ENCODE measurements at regions not wholly inside any gene's neighbourhood (a gene's known extent, or its start where the extent isn't known, plus 50 kb on each side); places are given as distances from the start of the nearest gene placed in this dataset.
"Not testable (repeated sequence)": the region's sequence is repeated elsewhere in the genome, so short reads cannot be mapped to it uniquely, and the experiment has no call there.

DNA sequence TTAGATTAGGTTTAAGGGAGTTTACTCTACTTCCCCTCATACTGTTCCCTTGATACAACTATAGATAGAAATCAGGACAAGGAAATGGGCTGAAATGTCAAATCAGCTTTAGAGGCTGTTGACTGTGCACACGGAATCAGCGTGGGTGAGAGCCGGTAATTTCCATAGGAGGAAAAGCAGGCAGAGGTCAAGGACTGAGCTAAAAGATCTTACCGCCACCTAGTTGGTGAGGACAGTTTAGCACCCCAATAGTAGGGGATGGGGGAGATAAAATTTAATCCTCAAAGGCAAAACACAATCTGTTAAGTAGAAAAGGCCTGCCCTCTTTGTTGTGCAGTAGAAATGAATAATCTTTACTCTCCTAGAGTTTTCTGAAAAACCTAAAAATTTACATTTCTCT is 1154.5 kb upstream of the CHAC2 start:
- Mint-ChIP-seq H3K9me3 (peaks cover 20% of the 10 kb centered on the region), H3K27me3 (no peaks in the 10 kb centered on the region), H3K36me3 (ENCODE audit: low read depth) (no peaks in the 10 kb centered on the region), H3K27ac (no peak overlapping the region), H3K4me3 (no peak overlapping the region), H3K4me1 (ENCODE audit: low read depth) (no peaks in the 10 kb centered on the region)
- intact Hi-C loops (cut with micrococcal nuclease): no loop called here

DNA sequence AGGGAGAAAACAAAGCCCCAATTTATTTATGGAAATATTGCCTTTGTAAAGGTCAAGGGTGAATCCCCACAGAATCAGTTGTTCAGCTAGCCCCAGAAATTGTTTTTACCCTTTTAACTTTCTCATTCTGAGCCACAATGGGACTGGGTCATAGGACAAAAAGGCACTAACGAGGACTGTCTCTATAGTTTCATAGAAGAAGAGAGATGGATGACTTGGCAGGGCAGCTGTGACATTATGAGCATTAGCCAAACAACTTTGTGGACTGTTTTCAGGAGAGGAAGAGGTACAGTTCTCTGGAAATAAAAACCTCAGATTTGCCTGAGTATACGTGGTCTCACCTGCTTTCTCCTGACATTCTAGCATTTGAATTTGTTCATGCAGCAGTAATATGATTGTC is 1155.8 kb upstream of the CHAC2 start:
- Mint-ChIP-seq H3K9me3 (peaks cover 11% of the 10 kb centered on the region), H3K36me3 (ENCODE audit: low read depth) (no peaks in the 10 kb centered on the region), H3K27me3 (no peaks in the 10 kb centered on the region), H3K4me3 (no peak overlapping the region), H3K27ac (no peak overlapping the region), H3K4me1 (ENCODE audit: low read depth) (no peaks in the 10 kb centered on the region)
- intact Hi-C loops (cut with micrococcal nuclease): no loop called here

DNA sequence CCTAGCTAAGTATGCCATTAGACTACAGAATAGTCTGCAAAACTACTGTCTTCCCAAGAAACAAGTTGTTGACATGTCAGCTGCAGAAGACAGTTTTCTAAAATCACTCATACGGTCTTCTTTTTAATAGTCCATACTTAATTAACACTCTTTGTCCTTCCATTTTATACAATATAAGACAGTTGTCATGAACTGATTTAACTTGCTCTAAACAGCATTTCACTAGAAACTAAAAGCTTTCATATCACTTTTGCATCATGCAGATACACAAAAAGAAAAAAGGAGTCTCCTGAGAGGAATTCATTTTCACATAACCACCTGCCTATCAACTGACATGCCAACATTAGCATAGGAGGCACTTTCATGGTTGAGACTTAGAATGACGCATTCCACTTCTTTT is 1159.6 kb upstream of the CHAC2 start:
- Mint-ChIP-seq H3K9me3 (peaks cover 16% of the 10 kb centered on the region), H3K27ac (no peak overlapping the region), H3K27me3 (no peaks in the 10 kb centered on the region), H3K36me3 (ENCODE audit: low read depth) (no peaks in the 10 kb centered on the region), H3K4me1 (ENCODE audit: low read depth) (no peaks in the 10 kb centered on the region), H3K4me3 (no peak overlapping the region)
- intact Hi-C loops (cut with micrococcal nuclease): no loop called here

DNA sequence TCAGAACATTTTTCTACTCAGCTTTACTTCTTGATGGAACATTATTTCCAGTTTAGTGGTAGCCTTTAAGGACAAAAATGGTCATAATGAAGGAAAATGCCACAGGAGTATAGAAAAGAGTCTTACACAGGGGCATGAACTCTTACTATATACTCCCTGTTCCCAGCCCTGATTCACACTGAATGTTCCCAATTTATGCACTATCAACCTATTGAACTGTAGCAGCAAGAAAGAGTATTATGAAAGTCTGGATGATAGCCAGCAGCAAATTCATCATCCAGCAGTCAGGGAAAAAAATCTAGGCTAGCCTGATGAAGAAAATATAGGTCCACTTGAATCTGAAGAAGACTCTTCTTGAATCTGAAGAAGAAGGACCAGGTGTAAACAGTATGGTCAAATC is 1170.3 kb upstream of the CHAC2 start:
- Mint-ChIP-seq H3K27ac (no peak overlapping the region), H3K27me3 (no peaks in the 10 kb centered on the region), H3K36me3 (ENCODE audit: low read depth) (no peaks in the 10 kb centered on the region), H3K9me3 (peaks cover 33% of the 10 kb centered on the region), H3K4me1 (ENCODE audit: low read depth) (no peaks in the 10 kb centered on the region), H3K4me3 (no peak overlapping the region)
- intact Hi-C loops (cut with micrococcal nuclease): no loop called here

DNA sequence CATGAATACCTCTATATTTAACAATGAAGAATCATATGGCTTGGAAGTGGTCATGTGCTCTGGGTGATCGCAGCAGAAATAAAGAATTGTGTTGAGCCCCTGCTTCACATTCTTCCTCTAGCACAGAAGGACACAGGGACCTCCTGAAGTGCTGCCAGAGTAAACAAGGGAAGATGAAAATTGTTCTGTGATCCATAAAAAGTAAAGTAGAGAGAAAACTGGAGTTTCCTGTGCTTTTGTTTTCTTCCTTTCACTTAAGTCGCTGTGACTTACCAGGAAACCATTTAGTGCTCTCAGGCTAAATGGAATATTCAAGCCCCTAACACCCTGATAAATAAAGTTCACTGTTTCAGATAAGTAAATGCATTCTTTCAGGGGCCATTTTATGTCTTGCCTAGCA is 1173.6 kb upstream of the CHAC2 start:
- H3K36me3 Mint-ChIP-seq (ENCODE audit: low read depth): no peaks in the 10 kb centered on the region
- no peak overlapping the region for H3K4me3 Mint-ChIP-seq
- H3K27me3 Mint-ChIP-seq: no peaks in the 10 kb centered on the region
- H3K27ac Mint-ChIP-seq: no peak overlapping the region
- intact Hi-C loops (cut with micrococcal nuclease): no loop called here
- peaks cover 51% of the 10 kb centered on the region for H3K9me3 Mint-ChIP-seq
- no peaks in the 10 kb centered on the region for H3K4me1 Mint-ChIP-seq (ENCODE audit: low read depth)

DNA sequence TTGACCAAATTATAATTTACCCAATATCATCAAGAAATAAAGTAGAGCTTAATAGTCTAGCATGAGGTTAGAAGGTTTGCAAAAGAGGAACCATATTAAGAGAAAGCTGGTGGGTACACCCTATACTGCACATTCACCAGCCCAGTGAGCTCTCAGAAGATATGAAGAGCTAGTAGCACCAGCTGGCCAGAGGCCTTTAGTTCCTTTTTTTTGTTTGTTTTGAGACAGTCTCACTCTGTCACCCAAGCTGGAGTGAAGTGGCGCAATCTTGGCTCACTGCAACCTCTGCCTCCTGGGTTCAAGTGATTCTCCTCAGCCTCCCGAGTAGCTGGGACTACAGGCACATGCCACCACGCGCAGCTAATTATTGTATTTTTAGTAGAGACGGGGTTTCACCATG is 1183.5 kb upstream of the CHAC2 start:
- intact Hi-C loops (cut with micrococcal nuclease); H3K27me3 Mint-ChIP-seq; H3K36me3 Mint-ChIP-seq (ENCODE audit: low read depth); H3K4me1 Mint-ChIP-seq (ENCODE audit: low read depth); H3K27ac Mint-ChIP-seq; H3K4me3 Mint-ChIP-seq: not testable (repeated sequence)
- peaks cover 62% of the 10 kb centered on the region for H3K9me3 Mint-ChIP-seq

DNA sequence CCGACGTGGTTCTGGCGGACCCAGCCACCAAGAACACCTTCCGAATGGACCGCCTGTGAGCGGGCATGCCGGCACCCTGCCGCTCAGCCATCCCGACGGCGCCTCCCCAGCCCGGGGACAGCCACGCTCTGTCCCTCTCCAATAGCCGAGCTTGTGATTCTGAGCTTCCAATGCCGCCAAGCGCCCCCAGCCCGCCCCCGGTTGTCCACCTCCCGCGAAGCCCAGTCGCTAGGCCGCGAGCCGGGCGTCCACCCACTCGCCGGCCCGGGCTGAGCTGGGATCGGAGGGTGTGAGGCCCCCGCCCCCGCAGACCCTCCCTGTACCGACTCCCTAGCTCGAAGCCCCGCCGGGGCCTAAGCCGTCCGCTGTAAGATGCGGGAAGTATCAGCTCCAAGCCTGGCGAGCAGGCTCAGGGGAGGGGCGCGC is 1195.1 kb upstream of the CHAC2 start:
- intact Hi-C loops (cut with micrococcal nuclease): no loop called here
- Mint-ChIP-seq H3K36me3 (ENCODE audit: low read depth) (no peaks in the 10 kb centered on the region), H3K4me1 (ENCODE audit: low read depth) (no peaks in the 10 kb centered on the region)

DNA sequence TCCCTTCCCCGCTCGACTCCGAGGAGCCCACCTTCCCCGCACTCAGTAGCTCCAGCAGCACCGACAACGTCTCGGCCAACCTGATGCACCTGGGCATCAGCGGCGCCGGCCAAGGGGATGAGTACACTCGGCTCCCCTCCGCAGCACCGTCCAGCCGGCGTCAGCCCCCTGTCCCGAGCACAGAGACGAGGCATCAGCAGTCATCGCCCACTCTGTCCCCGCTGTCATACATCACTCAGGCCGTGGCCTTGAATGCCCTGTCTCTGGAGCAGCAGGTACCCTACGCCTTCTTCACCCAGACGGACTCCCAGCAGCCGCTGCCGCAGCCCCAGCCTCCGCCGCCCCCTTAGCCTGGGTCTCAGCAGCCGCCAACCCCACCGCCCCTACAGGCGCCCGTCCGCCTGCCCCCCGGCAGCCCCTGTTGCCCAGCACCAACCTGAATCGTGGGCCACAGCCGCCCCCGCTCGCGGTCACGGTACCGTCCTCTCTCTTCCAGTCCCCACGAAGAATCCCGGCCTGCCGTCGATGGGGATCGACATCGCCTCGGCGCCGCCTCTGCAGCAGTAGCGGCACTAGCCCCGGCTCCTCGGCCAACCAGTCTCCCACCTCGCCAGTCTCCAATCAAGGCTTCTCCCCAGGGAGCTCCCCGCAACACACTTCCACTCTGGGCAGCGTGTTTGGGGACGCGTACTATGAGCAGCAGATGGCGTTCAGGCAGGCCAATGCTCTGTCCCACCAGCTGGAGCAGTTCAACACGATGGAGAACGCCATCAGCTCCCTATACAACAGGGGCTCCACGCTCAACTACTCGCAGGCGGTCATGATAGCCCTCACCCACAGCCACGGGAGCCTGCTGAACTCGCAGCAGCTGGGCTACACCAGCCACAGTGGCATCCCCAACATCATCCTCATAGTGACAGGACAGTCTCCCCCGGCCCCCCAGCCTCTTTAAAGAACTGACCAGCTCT is 1195.9 kb upstream of the CHAC2 start:
- no peaks in the 10 kb centered on the region for H3K36me3 Mint-ChIP-seq (ENCODE audit: low read depth)
- no peaks in the 10 kb centered on the region for H3K4me1 Mint-ChIP-seq (ENCODE audit: low read depth)
- intact Hi-C loops (cut with micrococcal nuclease): no loop called here
- H3K27me3 Mint-ChIP-seq: no peaks in the 10 kb centered on the region
- H3K4me3 Mint-ChIP-seq: no peak overlapping the region
- no peak overlapping the region for H3K27ac Mint-ChIP-seq
- H3K9me3 Mint-ChIP-seq: peaks cover 59% of the 10 kb centered on the region

More for the DNA sequence above, 1195.1 kb upstream of the CHAC2 start:
- Mint-ChIP-seq H3K4me3 (no peak overlapping the region), H3K27ac (no peak overlapping the region), H3K9me3 (peaks cover 65% of the 10 kb centered on the region), H3K27me3 (no peaks in the 10 kb centered on the region)

DNA sequence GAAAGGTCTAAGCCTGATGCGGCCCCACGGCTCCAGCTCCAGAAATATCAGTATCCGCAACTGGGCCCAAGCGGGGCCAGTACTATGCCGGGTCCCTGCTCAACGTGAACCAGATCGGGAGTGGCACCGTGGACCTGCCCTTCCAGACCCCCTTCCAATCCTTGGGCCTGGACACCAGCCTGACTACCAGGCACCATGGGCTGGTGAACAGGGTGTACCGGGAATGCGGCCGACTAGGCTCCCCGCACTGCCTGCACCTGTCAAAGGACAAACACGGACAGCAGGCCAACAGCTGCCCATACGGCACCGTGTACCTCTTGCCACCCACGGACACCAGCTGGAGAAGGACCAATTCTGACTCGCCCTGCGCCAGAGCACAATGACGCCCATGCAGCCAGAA is 1196.9 kb upstream of the CHAC2 start:
- no peak overlapping the region for H3K4me3 Mint-ChIP-seq
- H3K9me3 Mint-ChIP-seq: peaks cover 56% of the 10 kb centered on the region
- intact Hi-C loops (cut with micrococcal nuclease): no loop called here
- no peaks in the 10 kb centered on the region for H3K27me3 Mint-ChIP-seq
- H3K4me1 Mint-ChIP-seq (ENCODE audit: low read depth): no peaks in the 10 kb centered on the region
- no peaks in the 10 kb centered on the region for H3K36me3 Mint-ChIP-seq (ENCODE audit: low read depth)
- no peak overlapping the region for H3K27ac Mint-ChIP-seq

DNA sequence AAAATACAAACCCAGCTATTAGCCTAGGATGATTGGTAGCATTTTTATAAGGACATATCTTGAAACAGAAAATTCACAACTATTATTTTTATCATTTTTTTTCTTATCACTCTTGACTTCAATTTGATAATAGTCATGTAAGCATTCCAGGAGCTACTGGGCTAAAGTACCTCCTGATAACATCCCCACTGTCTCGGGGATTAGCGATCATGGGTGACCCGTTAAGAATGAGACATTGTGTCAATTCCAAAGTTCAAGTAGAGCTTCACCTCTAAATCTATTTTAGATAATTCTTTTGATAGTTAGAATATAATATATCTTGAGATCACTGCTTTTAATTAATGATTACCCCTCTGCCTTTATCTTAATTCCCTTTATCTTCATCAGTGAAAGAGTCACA is 1204.5 kb upstream of the CHAC2 start:
- Mint-ChIP-seq H3K27ac (no peak overlapping the region), H3K36me3 (ENCODE audit: low read depth) (no peaks in the 10 kb centered on the region), H3K4me1 (ENCODE audit: low read depth) (no peaks in the 10 kb centered on the region), H3K27me3 (no peaks in the 10 kb centered on the region), H3K9me3 (peaks cover 30% of the 10 kb centered on the region), H3K4me3 (no peak overlapping the region)
- intact Hi-C loops (cut with micrococcal nuclease): no loop called here

DNA sequence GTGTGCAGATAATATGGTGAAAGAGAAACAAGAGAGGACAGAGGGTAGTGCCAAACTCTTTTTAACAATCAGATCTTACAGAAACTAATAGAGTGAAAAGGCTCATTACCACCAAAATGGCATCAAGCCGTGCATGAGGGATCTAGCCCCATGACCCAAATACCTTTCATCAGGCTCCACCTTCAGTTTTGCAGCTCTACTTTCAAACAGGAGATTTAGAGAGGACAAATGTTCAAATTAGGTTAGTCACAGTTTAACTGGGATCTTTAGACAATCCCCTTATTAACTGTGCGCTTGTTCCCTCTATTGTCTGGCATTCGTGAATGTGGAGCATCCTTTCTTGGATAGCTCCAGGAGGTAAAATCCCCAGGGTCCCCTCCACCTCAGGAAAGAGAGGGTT is 1209.3 kb upstream of the CHAC2 start:
- intact Hi-C loops (cut with micrococcal nuclease): no loop called here
- Mint-ChIP-seq H3K4me3 (no peak overlapping the region), H3K9me3 (peaks cover 20% of the 10 kb centered on the region), H3K27me3 (no peaks in the 10 kb centered on the region), H3K36me3 (ENCODE audit: low read depth) (no peaks in the 10 kb centered on the region), H3K4me1 (ENCODE audit: low read depth) (no peaks in the 10 kb centered on the region), H3K27ac (no peak overlapping the region)

DNA sequence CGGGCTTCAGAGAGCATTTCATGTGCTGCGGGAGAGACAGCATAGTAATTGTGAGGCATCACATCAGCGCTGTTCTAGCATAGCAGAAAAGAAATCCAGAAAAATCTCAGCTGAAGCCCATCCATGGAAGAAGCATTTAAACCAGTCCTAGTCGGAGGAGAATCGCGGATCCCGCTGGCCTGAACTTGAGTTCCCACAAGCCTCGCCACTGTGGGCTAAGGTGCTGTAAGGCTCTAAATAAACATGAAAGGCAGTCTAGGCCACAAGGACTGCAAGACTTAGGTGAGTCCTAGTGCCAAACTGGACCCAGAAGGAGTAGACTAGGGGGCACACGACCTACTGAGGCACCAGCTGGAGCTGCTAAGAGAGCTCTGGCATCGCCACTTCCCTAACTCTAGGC is 1225.3 kb upstream of the CHAC2 start:
- H3K36me3 Mint-ChIP-seq (ENCODE audit: low read depth): no peaks in the 10 kb centered on the region
- H3K27ac Mint-ChIP-seq: no peak overlapping the region
- peaks cover 64% of the 10 kb centered on the region for H3K9me3 Mint-ChIP-seq
- no peaks in the 10 kb centered on the region for H3K27me3 Mint-ChIP-seq
- intact Hi-C loops (cut with micrococcal nuclease): no loop called here
- no peaks in the 10 kb centered on the region for H3K4me1 Mint-ChIP-seq (ENCODE audit: low read depth)
- H3K4me3 Mint-ChIP-seq: no peak overlapping the region

DNA sequence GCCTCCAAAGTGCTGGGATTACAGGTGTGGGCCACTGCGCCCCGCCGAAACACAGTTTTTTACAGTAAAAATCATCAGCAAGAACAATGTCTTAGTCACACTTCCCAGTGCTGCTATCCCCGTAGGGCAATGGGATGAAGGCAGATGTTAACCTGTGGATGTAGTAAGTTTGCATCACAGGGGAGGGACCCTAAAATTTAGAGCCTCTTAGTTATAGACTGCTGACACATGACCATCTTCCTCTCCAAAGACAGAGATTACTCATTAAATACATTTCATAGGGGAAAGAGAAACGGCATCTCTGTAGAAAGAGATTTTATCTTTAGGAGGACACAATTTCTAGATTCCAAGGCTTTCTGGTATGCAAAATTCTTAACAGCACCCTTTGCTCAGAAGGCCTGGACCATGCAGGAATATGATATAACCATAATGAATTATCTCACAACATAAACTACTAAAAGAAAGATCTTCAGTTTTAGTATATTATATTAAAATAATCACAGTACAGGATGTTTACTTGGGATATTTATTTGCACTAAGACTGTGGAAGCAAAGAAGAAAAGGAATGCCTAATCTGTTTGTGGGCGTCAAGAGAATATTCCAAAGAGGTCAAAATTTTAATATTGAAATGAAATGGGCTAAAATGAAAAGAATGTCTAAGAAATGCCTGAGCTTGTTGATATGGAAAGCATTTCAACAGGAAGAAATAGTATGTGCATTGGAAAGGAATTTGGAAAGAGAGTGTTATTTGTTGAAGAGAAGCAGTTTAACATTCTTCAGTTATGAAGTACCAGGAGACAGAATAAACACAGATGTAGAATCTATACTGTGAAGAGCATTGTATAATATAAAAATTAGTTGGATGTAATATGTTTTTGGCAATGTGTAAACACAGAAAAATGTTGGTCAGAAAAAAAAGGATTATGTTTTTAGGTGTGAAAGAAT is 1228.3 kb upstream of the CHAC2 start:
- no peaks in the 10 kb centered on the region for H3K4me1 Mint-ChIP-seq (ENCODE audit: low read depth)
- no peak overlapping the region for H3K4me3 Mint-ChIP-seq
- peaks cover 36% of the 10 kb centered on the region for H3K9me3 Mint-ChIP-seq
- H3K27me3 Mint-ChIP-seq: no peaks in the 10 kb centered on the region
- no peaks in the 10 kb centered on the region for H3K36me3 Mint-ChIP-seq (ENCODE audit: low read depth)
- intact Hi-C loops (cut with micrococcal nuclease): no loop called here
- H3K27ac Mint-ChIP-seq: no peak overlapping the region

DNA sequence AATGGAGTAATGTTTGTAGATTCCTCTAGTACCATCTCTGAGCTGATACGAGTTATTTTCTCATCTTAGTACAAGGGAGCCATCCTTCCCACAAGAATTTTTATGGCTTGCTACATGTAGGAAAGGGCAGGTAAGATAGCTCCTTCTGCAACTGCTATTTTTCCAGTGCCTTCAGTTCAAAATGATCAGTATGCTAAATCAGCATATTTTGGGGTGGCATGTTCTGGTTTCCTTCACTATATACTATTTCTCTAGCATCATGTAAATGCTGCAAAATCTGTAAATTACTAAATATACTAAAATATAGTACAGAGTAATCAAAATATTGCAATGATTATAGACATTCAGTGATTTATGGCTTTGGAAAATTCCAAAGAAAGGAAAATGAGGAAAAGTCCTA is 1230.0 kb upstream of the CHAC2 start:
- H3K4me3 Mint-ChIP-seq: no peak overlapping the region
- intact Hi-C loops (cut with micrococcal nuclease): no loop called here
- peaks cover 26% of the 10 kb centered on the region for H3K9me3 Mint-ChIP-seq
- H3K4me1 Mint-ChIP-seq (ENCODE audit: low read depth): no peaks in the 10 kb centered on the region
- no peak overlapping the region for H3K27ac Mint-ChIP-seq
- H3K36me3 Mint-ChIP-seq (ENCODE audit: low read depth): no peaks in the 10 kb centered on the region
- no peaks in the 10 kb centered on the region for H3K27me3 Mint-ChIP-seq
